ENCODE measurements at regions not wholly inside any gene's neighbourhood (a gene's known extent, or its start where the extent isn't known, plus 50 kb on each side); places are given as distances from the start of the nearest gene placed in this dataset.

GRCh38 chr2:52563151-52563550 lies 1204.5 kb upstream of the CHAC2 start:
- TF ChIP-seq CTCF (IDR thresholded peaks at IDR 0.05; ENCODE audit: low read depth, low read length, poor library complexity, severe bottlenecking): no peak
- TF ChIP-seq EZH2phosphoT487 (IDR thresholded peaks at IDR 0.05; ENCODE audit: borderline replicate concordance, low read length): no peak
- no peaks in the 10 kb centered on the region for H3K36me3 ChIP-seq (ENCODE audit: control insufficient read depth, low read length)
- no peak overlapping the region for H3K27ac ChIP-seq (ENCODE audit: low read depth, low read length)
- H3K9me2 ChIP-seq (replicated peaks; ENCODE audit: control insufficient read depth, low read length): no peaks in the 10 kb centered on the region
- H3K27me3 ChIP-seq (ENCODE audit: control insufficient read depth, low read length): no peaks in the 10 kb centered on the region
- H3F3A ChIP-seq (ENCODE audit: control insufficient read depth, insufficient read depth): no peaks in the 10 kb centered on the region
- no peaks in the 10 kb centered on the region for H3K4me1 ChIP-seq (ENCODE audit: control insufficient read depth, low read length)
- no peaks in the 10 kb centered on the region for H3K79me2 ChIP-seq (ENCODE audit: control insufficient read depth, low read length)
- no peak overlapping the region for H3K4me2 ChIP-seq (ENCODE audit: low read length)
- H4K20me1 ChIP-seq (ENCODE audit: control insufficient read depth, insufficient read depth, low read depth, low read length): no peaks in the 10 kb centered on the region
- H3K9me3 ChIP-seq (ENCODE audit: control insufficient read depth, insufficient read depth, low read length): no peaks in the 10 kb centered on the region
- H3K4me3 ChIP-seq (ENCODE audit: low read length): no peak overlapping the region

GRCh38 chr2:52558265-52558664 lies 1209.3 kb upstream of the CHAC2 start:
- Histone ChIP-seq H3K36me3 (ENCODE audit: control insufficient read depth, low read length) (no peaks in the 10 kb centered on the region), H3K4me2 (ENCODE audit: low read length) (no peak overlapping the region), H3K27me3 (ENCODE audit: control insufficient read depth, low read length) (no peaks in the 10 kb centered on the region), H3F3A (ENCODE audit: control insufficient read depth, insufficient read depth) (no peaks in the 10 kb centered on the region), H3K27ac (ENCODE audit: low read depth, low read length) (no peak overlapping the region), H3K9me3 (ENCODE audit: control insufficient read depth, insufficient read depth, low read length) (no peaks in the 10 kb centered on the region), H3K4me3 (ENCODE audit: low read length) (no peak overlapping the region), H4K20me1 (ENCODE audit: control insufficient read depth, insufficient read depth, low read depth, low read length) (no peaks in the 10 kb centered on the region), H3K9me2 (replicated peaks; ENCODE audit: control insufficient read depth, low read length) (no peaks in the 10 kb centered on the region), H3K4me1 (ENCODE audit: control insufficient read depth, low read length) (no peaks in the 10 kb centered on the region), H3K79me2 (ENCODE audit: control insufficient read depth, low read length) (no peaks in the 10 kb centered on the region)
- TF ChIP-seq CTCF (IDR thresholded peaks at IDR 0.05; ENCODE audit: low read depth, low read length, poor library complexity, severe bottlenecking): no peak
- no peak for TF ChIP-seq EZH2phosphoT487 (IDR thresholded peaks at IDR 0.05; ENCODE audit: borderline replicate concordance, low read length)

- Histone ChIP-seq H4K20me1 (ENCODE audit: control insufficient read depth, insufficient read depth, low read depth, low read length) (no peaks in the 10 kb centered on the region), H3K36me3 (ENCODE audit: control insufficient read depth, low read length) (no peaks in the 10 kb centered on the region), H3K79me2 (ENCODE audit: control insufficient read depth, low read length) (no peaks in the 10 kb centered on the region), H3K4me2 (ENCODE audit: low read length) (no peak overlapping the region), H3K4me1 (ENCODE audit: control insufficient read depth, low read length) (no peaks in the 10 kb centered on the region), H3K27me3 (ENCODE audit: control insufficient read depth, low read length) (no peaks in the 10 kb centered on the region), H3K4me3 (ENCODE audit: low read length) (no peak overlapping the region), H3F3A (ENCODE audit: control insufficient read depth, insufficient read depth) (no peaks in the 10 kb centered on the region), H3K27ac (ENCODE audit: low read depth, low read length) (no peak overlapping the region), H3K9me2 (replicated peaks; ENCODE audit: control insufficient read depth, low read length) (no peaks in the 10 kb centered on the region), H3K9me3 (ENCODE audit: control insufficient read depth, insufficient read depth, low read length) (no peaks in the 10 kb centered on the region)
- TF ChIP-seq CTCF (IDR thresholded peaks at IDR 0.05; ENCODE audit: low read depth, low read length, poor library complexity, severe bottlenecking) (no peak), EZH2phosphoT487 (IDR thresholded peaks at IDR 0.05; ENCODE audit: borderline replicate concordance, low read length) (no peak)
These were observed 1225.3 kb upstream of the CHAC2 start for GRCh38 chr2:52542297-52542696.

Measured in DOHH2 (cell line).